Liver (tissue), 8 donors: ENCODE measurements at regions not wholly inside any gene's neighbourhood (a gene's known extent, or its start where the extent isn't known, plus 50 kb on each side); places are given as distances from the start of the nearest gene placed in this dataset.
"Not testable (repeated sequence)": the region's sequence is repeated elsewhere in the genome, so short reads cannot be mapped to it uniquely, and the experiment has no call there.

Experiments
- DNase-seq: peaks from one replicate; pipeline ENCODE4 v3.0.0-alpha.2; 2017; ENCODE audit warnings: low spot score
- H3K27ac ChIP-seq, 2 donors: one replicate each; pipeline ENCODE4 v1.7.0; 2013; ENCODE audit warnings: inconsistent platforms in 2 of 2, low read length in 2 of 2, control low read depth in 1 of 2, low read depth in 1 of 2, mild to moderate bottlenecking in 1 of 2
- H3K27me3 ChIP-seq, 4 donors: one replicate each; pipeline versions ENCODE4 v1.6.1 to v1.7.0; 2013; ENCODE audit warnings: low read length in 3 of 4, inconsistent platforms in 1 of 4, mild to moderate bottlenecking in 1 of 4, moderate library complexity in 1 of 4; ENCODE audit not compliant: control insufficient read depth in 4 of 4, insufficient read depth in 4 of 4
- H3K36me3 ChIP-seq, 4 donors: one replicate each; pipeline versions ENCODE4 v1.6.1 to v1.7.0; 2013; ENCODE audit warnings: low read length in 3 of 4, mild to moderate bottlenecking in 3 of 4, low read depth in 1 of 4, moderate library complexity in 1 of 4; ENCODE audit not compliant: control insufficient read depth in 4 of 4, insufficient read depth in 3 of 4
- H3K4me1 ChIP-seq, 4 donors: one replicate each; pipeline versions ENCODE4 v1.6.1 to v1.7.0; 2013; ENCODE audit warnings: low read length in 3 of 4, mild to moderate bottlenecking in 3 of 4, moderate library complexity in 1 of 4; ENCODE audit not compliant: control insufficient read depth in 4 of 4, insufficient read depth in 4 of 4
- H3K4me3 ChIP-seq, 3 donors: one replicate each; pipeline versions ENCODE4 v1.6.1 to v1.7.0; 2013; ENCODE audit warnings: low read length in 3 of 3, control low read depth in 1 of 3, low read depth in 1 of 3, mild to moderate bottlenecking in 1 of 3
- H3K9ac ChIP-seq, 2 donors: one replicate each; pipeline ENCODE4 v1.7.0; 2013; ENCODE audit warnings: low read length in 2 of 2, mild to moderate bottlenecking in 2 of 2, moderate library complexity in 2 of 2, control low read depth in 1 of 2, low read depth in 1 of 2
- H3K9me3 ChIP-seq, 4 donors: one replicate each; pipeline versions ENCODE4 v1.6.1 to v1.7.0; 2013; ENCODE audit warnings: low read length in 3 of 4; ENCODE audit not compliant: control insufficient read depth in 4 of 4
- ATF3 ChIP-seq: IDR thresholded peaks from 2 replicates; pipeline ENCODE4 v1.6.1; 2016; ENCODE audit warnings: antibody characterized with exemption
- EGR1 ChIP-seq, 2 donors: IDR thresholded peaks; 2 replicates each; pipeline ENCODE4 v1.6.1; 2016 to 2018; ENCODE audit warnings: antibody characterized with exemption in 2 of 2, low read depth in 2 of 2
- FOXA1 ChIP-seq: IDR thresholded peaks from 2 replicates; pipeline ENCODE4 v1.6.1; 2016; ENCODE audit warnings: antibody characterized with exemption
- FOXA2 ChIP-seq: IDR thresholded peaks from 2 replicates; pipeline ENCODE4 v1.6.1; 2016; ENCODE audit warnings: antibody characterized with exemption
- GABPA ChIP-seq, 2 donors: IDR thresholded peaks in 1 of 2; conservative IDR thresholded peaks in 1 of 2; 2 replicates each; pipeline ENCODE4 v1.6.1; 2016; ENCODE audit warnings: antibody characterized with exemption in 2 of 2, mild to moderate bottlenecking in 1 of 2, moderate library complexity in 1 of 2
- HNF4A ChIP-seq, 2 donors: conservative IDR thresholded peaks; 2 replicates each; pipeline ENCODE4 v1.6.1; 2016; ENCODE audit warnings: antibody characterized with exemption in 2 of 2, mild to moderate bottlenecking in 2 of 2
- HNF4G ChIP-seq: IDR thresholded peaks from 2 replicates; pipeline ENCODE4 v1.6.1; 2016; ENCODE audit warnings: antibody characterized with exemption
- JUND ChIP-seq, 2 donors: IDR thresholded peaks; 2 replicates each; pipeline ENCODE4 v1.6.1; 2016; ENCODE audit warnings: antibody characterized with exemption in 2 of 2
- RAD21 ChIP-seq, 2 donors: IDR thresholded peaks; 2 replicates each; pipeline ENCODE4 v1.6.1; 2016; ENCODE audit warnings: antibody characterized with exemption in 2 of 2, mild to moderate bottlenecking in 2 of 2
- RXRA ChIP-seq, 2 donors: IDR thresholded peaks; 2 replicates each; pipeline ENCODE4 v1.6.1; 2017 to 2018; ENCODE audit warnings: antibody characterized with exemption in 2 of 2, mild to moderate bottlenecking in 1 of 2
- SP1 ChIP-seq: IDR thresholded peaks from 2 replicates; pipeline ENCODE4 v1.6.1; 2018; ENCODE audit warnings: antibody characterized with exemption, mild to moderate bottlenecking
- YY1 ChIP-seq: IDR thresholded peaks from 2 replicates; pipeline ENCODE4 v1.6.1; 2016; ENCODE audit warnings: antibody characterized with exemption, mild to moderate bottlenecking
- WGBS: extraction: QIAGEN DNeasy Blood & Tissue Kit; methylation state at CpG from one replicate; pipeline ENCODE4 v1.1.7; 2013; 5-methylcytosine and 5-hydroxymethylcytosine counted together
- TF ChIP-seq, protein P1 (sequence below): IDR thresholded peaks from 2 replicates; pipeline ENCODE4 v1.6.1; 2016; ENCODE audit warnings: antibody characterized with exemption
- TF ChIP-seq, protein P2 (sequence below): fragments of 150-350 bp; IDR thresholded peaks from 2 replicates; pipeline ENCODE4 v1.5.1; 2017; ENCODE audit warnings: improper control_type of control experiment, low read depth, low read length; ENCODE audit not compliant: missing input control
- TF ChIP-seq, protein P3 (sequence below): IDR thresholded peaks from 2 replicates; pipeline ENCODE4 v1.6.1; 2016; ENCODE audit warnings: antibody characterized with exemption
- donor health status: healthy.
- donor health status: healthy.
- donor health status: healthy.
- donor health status: healthy.
- donor health status: healthy.

DNA sequence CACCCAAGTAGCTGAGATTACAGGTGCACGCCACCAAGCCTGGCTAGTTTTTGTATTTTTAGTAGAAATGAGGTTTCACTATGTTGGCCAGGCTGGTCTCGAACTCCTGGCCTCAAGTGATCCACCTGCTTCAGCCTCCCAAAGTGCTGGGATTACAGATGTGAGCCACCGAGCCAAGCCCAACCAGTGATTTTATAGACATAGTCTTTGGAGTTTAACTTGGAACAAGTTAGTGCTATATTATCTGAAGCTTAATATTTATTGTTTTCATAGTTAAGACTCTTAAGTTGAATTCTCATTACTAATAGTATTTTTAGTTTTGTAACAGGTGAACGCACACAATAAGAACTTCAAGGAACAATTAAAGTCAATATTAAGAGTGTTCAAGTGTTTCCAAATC is 122.1 kb downstream of the SPAG6 start:
- H3K27me3 ChIP-seq: peaks cover 0 to 14% (median 1%) of the 10 kb centered on the region in 4 donors
- not testable (repeated sequence) for DNase-seq, H3K9ac ChIP-seq, H3K36me3 ChIP-seq, H3K4me3 ChIP-seq, H3K27ac ChIP-seq, H3K9me3 ChIP-seq
- peaks cover 0 to 21% (median 16%) of the 10 kb centered on the region in 4 donors for H3K4me1 ChIP-seq
- WGBS: 74% methylated on average over 4 of the region's 4 CpGs

DNA sequence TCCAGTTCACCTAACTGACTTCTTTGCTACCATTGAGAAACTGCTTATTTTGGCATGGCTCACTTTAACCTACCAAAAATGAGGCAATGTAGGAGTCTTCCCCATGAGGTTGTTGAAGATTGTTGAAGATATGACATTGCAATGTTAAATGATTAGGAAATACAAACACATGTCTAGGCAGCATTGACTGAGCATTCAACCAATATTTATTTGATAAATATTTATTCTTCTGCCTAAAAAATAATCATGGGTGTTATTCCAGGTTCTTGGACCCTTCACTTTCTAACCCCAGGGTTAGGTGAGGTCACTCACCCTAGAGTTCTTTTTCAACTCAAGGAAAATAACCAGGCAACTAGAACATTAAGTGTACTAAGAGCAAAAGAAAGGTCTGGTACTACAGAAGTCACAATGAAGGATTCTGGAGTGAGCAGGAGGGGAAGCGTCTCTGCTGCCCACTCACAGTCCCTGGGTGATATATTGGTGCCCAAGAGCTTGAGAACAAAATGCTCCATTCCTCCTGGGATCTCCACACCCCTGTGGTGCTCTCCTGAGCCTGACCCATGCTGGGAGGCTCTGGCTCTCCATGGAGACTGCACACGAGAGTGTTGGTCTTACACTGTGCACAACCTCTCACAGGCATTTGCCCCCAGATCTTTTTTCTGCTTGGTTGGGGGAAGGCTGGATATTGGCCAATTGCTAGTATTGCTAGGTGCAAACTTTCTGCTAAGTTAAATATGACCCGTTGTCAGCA is 123.4 kb downstream of the SPAG6 start:
- Histone ChIP-seq H3K9ac (no peak overlapping the region), H3K27ac (no peak overlapping the region), H3K4me1 (peaks cover 0 to 21% (median 16%) of the 10 kb centered on the region in 4 donors), H3K4me3 (no peak overlapping the region), H3K27me3 (peaks cover 0 to 21% (median 2%) of the 10 kb centered on the region in 4 donors), H3K9me3 (no peaks in the 10 kb centered on the region), H3K36me3 (no peaks in the 10 kb centered on the region)
- DNase-seq: peak; percentile 14
- WGBS: 46% methylated on average over 3 of the region's 3 CpGs
- no peak for TF ChIP-seq GABPA (IDR thresholded peaks at IDR 0.05 in 1 of 2, conservative IDR thresholded peaks at IDR 0.05 in 1 of 2)
- TF ChIP-seq RAD21 (IDR thresholded peaks at IDR 0.05): peak; percentile 12 to 39
- peak; percentile 37 for TF ChIP-seq FOXA1
- no peak for TF ChIP-seq EGR1 (IDR thresholded peaks at IDR 0.05; ENCODE audit: low read depth in 2 of 2)
- TF ChIP-seq HNF4A (conservative IDR thresholded peaks at IDR 0.05): peak; percentile 38 to 71
- TF ChIP-seq, protein P1, sequence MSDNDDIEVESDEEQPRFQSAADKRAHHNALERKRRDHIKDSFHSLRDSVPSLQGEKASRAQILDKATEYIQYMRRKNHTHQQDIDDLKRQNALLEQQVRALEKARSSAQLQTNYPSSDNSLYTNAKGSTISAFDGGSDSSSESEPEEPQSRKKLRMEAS: peak; percentile 36
- TF ChIP-seq, protein P2, sequence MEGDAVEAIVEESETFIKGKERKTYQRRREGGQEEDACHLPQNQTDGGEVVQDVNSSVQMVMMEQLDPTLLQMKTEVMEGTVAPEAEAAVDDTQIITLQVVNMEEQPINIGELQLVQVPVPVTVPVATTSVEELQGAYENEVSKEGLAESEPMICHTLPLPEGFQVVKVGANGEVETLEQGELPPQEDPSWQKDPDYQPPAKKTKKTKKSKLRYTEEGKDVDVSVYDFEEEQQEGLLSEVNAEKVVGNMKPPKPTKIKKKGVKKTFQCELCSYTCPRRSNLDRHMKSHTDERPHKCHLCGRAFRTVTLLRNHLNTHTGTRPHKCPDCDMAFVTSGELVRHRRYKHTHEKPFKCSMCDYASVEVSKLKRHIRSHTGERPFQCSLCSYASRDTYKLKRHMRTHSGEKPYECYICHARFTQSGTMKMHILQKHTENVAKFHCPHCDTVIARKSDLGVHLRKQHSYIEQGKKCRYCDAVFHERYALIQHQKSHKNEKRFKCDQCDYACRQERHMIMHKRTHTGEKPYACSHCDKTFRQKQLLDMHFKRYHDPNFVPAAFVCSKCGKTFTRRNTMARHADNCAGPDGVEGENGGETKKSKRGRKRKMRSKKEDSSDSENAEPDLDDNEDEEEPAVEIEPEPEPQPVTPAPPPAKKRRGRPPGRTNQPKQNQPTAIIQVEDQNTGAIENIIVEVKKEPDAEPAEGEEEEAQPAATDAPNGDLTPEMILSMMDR: no peak
- TF ChIP-seq RXRA (IDR thresholded peaks at IDR 0.05): peak; percentile 90 to 91
- peak; percentile 55 for TF ChIP-seq ATF3
- no peak for TF ChIP-seq HNF4G
- peak; percentile 72 for TF ChIP-seq YY1
- TF ChIP-seq, protein P3, sequence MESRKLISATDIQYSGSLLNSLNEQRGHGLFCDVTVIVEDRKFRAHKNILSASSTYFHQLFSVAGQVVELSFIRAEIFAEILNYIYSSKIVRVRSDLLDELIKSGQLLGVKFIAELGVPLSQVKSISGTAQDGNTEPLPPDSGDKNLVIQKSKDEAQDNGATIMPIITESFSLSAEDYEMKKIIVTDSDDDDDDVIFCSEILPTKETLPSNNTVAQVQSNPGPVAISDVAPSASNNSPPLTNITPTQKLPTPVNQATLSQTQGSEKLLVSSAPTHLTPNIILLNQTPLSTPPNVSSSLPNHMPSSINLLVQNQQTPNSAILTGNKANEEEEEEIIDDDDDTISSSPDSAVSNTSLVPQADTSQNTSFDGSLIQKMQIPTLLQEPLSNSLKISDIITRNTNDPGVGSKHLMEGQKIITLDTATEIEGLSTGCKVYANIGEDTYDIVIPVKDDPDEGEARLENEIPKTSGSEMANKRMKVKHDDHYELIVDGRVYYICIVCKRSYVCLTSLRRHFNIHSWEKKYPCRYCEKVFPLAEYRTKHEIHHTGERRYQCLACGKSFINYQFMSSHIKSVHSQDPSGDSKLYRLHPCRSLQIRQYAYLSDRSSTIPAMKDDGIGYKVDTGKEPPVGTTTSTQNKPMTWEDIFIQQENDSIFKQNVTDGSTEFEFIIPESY: peak; percentile 45
- TF ChIP-seq FOXA2: peak; percentile 58
- TF ChIP-seq SP1: peak; percentile 12
- peak in 1 of 2 donors; percentile 72 for TF ChIP-seq JUND (IDR thresholded peaks at IDR 0.05)
